SK-N-DZ (cell line): ENCODE measurements at regions not wholly inside any gene's neighbourhood (a gene's known extent, or its start where the extent isn't known, plus 50 kb on each side); places are given as distances from the start of the nearest gene placed in this dataset.

Source experiments
- DNase-seq: peaks from one replicate; pipeline ENCODE4 v3.0.0-alpha.2; 2015; ENCODE audit warnings: low spot score

DNA sequence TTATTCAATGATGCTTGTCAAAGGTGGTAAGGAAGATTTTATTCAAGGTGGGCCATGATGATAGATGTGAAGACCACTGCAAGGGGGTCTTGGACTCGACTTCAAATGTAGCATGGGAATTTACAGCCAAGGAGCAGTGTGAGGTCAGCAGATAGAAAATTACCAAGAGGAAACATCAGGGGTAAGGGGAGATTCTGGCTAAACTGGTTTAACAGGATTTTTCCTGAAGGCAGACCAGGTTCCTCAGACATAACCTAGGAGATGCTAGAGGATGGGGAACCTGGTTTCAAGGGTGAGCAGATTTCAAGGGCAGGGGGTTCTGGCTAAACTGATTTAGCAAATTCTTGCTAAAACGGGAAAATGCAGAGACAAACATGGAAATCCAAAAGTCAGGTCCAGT, 464.9 kb downstream of the TAFA4 start:
- no peak for DNase-seq

DNA sequence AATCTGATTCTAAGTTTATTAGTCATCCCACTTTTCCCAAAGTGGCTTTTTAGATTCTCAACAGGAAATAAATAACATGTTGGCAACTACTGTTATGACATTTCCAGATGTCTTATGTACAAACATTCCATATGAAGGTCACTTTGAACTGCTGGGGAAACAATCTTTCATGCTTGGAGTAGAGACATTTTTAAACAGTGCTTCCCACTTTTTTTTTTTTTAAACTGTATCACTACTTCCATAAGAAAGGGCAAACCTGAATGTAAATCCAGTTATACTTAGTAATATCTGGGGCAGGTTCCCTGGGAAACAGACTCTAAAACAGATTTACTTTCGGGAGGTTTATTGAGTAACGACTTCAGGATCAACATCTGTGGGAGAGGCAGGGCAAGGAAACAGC, 473.8 kb downstream of the TAFA4 start:
- no peak for DNase-seq

DNA sequence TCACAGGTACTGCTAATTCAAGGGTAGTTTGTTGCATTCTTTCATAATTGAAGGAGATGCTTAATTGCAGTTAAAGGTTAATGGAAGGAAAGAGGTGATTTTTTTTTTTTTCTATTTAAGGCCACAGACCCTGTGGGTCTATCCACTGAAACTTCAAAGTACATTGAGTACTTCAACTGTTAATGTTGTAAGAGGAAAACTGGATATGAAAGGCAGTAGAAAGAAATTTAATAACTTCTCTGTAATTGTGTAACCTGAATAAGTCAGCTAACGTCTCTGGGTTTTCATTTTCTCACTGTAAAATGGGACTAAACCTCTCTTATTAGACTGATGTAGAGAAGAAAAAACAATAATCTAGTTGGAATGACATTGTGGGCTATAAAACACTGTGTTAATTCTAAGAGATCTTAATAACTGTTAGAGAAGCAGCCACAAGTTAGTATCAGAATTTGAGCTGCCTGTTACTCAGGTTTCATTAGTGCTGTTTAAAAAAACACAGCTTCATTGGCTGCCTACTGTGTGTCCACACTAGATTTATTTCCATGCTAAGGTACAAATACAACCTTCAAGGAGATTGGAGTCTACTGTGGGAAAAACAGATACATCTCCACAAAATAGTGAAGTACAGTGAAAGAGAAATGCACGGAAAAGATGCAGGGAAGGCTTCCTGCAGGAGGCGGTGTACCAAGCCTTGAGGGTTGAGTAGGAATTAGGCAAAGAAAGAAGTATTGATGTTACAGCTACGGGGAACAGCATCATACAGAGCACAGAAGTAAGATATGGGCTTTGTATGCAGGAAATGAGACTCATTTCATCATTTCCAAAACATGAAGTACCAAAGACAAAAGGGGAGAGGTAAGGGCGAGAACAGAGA, 483.6 kb downstream of the TAFA4 start:
- DNase-seq, result no peak

DNA sequence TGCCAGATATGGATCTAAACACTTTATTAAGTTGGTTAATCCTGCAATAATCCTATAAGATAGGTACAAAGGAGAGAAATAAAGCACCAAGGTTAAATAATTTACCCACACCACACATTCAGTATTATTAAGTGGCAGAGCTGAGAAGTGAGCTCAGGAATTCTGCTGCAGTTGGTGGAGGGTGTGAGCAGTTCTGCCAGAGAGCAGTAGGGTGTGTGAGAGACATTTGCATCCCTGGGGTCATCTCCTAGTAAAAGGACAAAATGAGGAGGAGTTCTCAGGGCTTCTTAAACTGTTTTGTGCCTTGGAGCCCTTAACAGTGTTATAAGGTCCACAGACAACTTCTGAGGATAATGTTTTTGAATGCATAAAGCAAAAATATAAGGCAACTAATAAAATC, 484.5 kb downstream of the TAFA4 start:
- DNase-seq, result no peak

DNA sequence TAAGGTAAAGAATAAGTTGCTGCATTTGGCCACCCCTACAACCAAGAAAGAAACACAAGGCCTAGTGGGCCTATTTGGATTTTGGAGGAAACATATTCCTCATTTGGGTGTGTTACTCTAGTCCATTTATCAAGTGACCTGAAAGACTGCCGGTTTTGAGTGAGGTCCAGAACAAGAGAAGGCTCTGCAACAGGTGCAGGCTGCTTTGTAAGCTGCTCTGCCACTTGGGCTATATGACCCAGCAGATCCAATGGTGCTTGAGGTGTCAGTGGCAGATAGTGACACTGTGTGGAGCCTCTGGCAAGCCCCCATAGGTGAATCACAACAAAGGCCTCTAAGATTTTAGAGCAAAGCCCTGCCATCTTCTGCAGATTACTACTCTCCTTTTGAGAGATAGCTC, 491.3 kb downstream of the TAFA4 start:
- DNase-seq, result no peak

DNA sequence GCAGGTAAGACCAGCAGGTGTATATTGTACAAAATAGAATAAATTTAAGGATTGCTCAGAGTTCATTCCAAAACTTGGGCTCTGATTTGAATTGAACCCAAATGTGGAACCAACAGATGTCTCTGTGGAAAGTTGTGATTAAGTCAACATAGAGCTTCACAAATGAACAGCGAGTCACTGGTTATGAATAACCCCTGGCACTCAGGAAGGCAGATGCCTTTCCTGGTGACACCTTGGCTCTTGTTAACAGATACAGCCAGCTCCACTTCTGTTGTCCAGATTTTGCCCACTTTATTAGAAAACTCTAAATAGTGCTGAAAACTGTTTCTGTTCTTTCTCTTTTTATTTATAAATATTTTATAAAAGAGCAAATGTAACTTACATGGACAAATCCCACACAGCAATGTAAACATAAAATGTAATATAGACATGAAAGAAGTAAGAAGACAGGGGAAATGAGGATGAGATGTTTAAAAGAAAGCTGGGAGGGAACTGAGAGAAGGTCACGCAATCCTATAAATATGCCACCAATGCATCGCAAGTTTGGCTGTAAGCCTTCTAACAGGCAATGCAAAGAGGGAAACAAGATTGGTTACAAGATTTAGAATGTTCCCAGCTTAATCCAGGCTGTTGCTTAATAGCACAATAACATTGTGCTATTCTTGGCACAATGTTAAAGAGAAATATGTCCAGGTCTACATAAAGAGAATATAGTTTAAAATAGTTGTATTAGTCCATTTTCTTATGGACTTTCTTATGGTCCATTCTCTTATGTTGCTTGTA, 495.5 kb downstream of the TAFA4 start:
- DNase-seq, result no peak

DNA sequence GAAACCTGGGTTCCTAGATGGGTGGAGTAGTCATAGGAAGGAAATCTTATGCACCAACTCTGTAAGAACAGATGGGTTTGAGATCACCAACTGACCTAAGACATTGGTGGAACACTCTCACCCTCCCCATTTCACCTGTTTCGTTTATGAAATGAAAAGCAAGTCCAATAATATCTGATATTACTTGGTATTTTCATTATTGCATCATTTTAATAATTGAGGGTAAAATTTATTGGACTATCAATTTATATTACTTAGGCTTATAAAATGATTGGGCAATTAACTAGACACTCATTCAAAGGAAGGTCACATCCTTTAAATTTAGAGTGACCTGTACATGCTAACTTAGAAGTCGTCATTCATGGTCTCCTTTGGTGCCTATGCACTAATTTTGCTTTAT, 503.9 kb downstream of the TAFA4 start:
- DNase-seq, result no peak

DNA sequence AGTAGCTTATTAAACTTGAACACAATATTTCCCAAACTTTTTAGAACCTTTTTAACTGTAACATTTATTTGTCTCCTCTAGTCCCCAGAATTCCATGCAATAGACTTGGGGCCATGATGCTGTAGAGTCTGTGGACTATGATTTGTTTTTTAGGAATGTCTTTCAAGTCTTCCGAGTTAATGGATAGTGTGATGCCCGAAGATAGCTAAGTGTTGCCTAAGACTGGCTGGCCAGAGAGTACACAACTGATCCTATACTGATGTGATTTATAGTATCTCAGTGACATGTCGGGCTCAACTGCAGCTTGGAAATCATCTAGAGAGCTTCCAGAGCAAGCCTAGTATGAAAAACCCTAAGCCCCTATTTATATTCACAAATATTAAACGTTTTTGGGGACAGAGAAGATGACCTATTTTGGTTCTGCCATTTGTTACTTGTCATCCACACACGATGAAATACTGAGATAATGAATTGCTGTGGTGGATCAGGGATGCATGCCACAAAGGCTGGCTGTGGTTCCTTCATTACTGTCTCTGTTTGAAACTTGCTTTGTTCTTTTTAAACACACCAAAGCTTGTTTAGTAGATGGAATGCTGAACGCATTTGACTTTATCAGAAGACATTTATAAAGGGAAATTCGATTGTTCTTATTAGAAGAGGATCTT, 507.4 kb downstream of the TAFA4 start:
- no peak for DNase-seq

DNA sequence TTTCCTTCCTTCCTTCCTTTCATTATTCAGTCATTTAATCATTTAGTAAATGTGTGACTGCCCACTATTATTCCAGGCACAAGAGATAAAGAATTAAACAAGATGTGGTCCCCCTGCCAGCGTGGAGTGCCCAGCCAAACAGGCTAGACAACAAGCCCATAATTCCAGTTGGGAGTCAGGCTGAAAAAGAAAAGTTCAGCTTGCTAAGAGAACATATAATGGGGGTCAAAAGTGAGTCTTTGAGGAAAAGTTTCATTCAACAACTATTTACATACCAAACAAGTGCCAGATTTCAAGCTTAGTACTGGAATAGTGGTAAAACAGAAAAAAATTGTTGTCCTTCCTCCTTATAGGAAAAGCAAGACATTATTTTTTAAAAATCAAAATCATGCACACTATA, 523.7 kb downstream of the TAFA4 start:
- no peak for DNase-seq

DNA sequence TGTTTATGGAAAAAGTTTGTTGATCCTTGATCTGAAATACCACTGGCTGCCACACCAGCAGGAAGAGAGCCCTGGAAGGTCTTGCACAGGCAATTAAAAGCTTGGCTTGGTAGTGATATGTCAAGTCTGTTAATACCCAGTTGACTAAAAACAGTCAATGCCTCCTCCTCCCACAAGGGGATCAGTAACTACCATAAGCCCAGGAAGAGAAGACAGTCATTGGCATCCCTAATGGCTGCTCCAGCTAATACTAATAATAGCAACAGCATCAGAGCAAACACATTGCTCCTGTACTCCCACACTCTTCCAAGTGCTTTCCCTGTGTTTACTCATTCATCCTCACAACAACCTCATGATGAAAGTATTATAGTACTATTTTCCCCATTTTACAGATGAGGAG, 528.6 kb downstream of the TAFA4 start:
- DNase-seq, result no peak

DNA sequence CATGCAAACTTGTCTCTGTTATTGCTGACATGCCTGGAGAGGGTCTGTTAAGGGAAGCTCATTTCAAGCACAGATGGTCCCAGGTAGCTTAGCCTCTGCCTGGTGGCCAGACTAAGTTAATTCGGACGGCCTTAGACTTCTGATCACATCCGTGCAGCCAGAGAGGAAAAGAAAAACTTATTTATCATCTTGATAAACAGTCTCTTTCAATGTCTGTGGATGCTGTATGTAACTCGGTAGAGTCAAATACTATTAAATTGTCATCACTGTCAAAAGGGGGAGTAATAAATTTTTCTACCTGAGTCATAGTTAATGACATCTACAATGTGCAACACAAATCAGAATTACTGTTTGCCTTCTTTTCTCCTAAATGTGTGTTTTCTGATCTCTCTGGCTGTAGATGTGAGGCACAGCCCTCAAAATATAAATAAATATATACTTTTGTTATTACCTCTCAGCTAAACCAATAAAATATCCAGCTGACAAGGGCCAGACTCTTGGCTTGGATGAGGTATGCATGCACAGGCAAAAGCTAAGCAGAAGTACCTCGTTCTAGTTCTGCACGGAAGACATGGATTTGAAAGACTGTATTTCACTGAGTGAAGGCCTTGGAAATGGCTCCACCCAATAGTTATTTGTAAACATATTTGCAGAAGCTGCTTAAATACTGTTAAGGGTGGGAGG, 530.0 kb downstream of the TAFA4 start:
- DNase-seq, result no peak

DNA sequence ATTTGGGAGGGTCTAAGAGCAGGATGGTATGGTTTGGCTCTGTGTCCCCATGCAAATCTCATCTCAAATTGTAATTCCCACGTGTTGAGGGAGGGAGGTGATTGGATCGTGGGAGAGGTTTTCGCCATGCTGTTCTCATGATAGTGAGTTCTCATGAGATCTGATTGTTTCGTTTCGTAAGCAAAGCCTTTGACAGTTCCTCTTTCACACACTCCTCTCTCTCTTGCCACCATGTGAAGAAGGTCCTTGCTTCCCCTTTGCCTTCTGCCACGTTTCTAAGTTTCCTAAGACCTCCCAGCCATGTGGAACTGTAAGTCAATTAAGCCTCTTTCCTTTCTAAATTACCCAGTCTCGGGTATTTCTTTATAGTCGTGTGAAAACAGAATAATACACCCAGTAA, 553.7 kb downstream of the TAFA4 start:
- DNase-seq, result no peak

DNA sequence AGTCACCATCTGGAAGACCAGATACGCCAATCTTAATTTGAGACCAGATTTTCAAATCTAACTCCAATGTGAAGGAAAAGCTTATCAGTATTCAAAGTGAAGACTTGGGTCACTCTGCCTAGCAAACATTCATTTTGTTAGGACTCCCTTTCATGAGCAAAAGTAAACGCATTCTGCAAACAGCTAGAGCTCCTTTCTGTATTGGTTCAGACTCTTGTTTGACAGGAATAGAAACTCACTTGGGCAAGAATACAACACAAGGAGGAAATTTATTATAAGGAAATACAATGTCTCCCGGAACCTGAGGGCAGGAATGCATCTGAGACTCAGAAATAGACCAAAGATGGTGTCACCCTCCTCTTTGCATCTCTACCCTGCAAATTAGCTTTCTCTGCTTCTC, 558.6 kb downstream of the TAFA4 start:
- no peak for DNase-seq

DNA sequence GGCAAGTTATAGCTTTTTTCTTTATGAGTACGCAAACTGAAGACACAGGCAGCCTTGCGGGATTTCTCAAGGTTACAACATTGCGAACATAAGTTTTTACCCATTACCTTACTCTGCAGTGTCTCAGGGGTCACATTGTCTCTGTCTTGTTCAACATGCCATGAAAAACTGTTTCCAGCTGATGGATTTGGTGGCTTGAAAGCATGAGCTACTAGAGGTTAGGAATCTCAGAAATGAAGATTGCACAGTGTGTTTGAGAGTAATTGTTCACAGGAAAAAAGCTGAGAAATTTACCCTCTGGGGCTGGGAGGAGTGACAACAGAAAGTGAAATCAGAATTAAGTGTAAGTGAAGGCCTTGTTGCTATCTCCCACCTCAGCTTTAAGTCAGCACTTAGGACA, 568.6 kb downstream of the TAFA4 start:
- no peak for DNase-seq

DNA sequence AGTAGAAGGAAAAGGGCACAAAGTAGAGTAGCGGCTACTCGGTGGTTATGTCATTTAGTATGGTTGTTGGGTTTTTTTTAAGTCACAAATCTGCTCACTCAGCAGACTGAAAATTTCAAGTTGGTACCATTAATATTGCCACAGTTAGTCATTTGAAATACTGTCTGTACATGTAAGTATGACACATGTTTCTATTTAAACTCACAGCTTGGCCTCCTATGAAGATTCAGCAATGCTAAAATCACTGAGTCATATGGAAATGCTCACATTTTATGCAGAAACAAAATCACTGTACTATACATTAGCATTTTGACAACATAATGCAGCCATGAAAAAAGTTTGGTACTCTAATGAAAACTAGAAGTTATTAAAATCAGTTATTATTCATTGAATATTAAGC, 571.9 kb downstream of the TAFA4 start:
- DNase-seq, result no peak

DNA sequence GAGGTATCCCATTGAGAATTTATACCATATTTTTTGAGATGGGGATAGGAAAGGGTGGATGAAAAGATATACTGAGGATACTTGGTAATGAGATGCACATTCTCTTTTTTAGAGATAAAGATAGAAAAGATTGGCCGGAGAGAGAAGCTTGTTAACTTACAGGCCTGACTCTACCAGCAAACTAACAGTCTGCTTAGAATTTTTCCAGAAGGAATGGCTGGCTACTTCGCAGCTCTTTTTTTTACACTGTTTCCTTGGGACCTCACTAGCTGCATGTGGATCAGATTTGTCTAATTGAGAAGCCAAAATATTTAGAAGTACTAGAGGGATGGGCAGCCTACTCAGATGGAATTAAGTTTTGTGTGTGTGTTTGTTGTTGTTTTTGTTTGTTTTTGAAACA, 586.6 kb downstream of the TAFA4 start:
- DNase-seq, result no peak

DNA sequence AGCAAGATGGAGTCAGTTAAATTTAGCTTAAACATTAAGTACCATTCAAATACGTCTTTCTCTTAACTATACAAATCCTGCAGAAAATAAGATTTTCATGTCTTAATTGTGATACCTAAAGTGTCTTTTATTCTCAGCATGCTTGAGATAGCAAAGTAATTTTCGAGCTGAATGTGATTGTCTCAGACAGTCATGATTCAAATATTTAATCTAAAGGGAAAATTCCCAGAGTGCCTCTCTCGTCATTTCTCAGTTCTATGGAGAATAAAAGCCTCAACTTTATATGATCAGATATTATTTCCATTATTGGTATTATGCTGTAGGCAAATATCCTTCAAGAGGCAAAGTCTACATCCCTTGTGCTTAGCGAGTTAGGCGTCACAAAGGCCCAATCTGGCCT, 589.9 kb downstream of the TAFA4 start:
- DNase-seq, result no peak

DNA sequence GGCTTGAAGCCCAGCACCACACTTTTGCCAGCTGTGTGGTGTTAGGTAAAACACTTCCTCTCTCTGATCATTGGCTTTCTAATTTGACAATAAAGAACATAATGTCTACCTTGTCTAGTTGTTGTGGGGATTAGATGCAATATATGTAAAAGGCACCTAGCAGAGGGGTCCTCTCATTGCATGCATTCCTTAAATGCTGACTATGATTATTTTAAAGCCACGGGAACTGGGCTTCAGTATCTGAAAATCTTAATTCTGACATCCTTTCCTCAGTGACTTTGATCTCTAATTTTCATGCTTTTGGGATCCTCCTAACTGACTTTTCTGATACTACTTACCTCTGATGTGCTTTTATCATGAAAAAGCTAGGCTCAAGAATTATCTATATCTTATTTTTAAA, 596.3 kb downstream of the TAFA4 start:
- DNase-seq, result no peak

DNA sequence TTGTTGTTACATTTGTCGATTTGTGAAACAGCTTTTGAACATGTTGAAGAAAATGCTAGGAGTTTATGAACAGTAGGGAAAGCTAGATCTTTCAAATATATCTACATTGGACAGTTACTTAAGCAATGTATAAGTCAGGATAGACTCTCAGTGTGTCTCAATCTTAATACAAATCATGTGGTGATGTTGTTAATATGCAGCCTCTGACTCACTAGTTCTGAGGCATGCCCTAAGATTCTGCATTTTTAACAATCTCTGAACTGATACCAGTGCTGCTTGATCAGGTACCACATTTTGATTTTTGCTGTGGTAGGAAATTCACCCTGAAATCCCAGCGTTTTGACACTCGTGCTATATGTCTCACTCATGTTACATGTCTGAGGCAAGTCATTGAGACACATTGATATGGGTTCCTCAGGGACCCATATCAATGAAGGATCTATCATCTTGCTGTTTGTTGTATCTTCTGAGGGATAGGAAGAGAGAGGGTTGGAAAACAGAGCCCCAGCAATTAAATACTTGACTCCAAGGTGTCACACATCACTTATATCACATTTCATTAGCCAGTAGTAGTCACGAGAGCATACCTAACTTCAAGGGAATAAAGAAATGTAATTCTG, 597.9 kb downstream of the TAFA4 start:
- DNase-seq, result no peak

DNA sequence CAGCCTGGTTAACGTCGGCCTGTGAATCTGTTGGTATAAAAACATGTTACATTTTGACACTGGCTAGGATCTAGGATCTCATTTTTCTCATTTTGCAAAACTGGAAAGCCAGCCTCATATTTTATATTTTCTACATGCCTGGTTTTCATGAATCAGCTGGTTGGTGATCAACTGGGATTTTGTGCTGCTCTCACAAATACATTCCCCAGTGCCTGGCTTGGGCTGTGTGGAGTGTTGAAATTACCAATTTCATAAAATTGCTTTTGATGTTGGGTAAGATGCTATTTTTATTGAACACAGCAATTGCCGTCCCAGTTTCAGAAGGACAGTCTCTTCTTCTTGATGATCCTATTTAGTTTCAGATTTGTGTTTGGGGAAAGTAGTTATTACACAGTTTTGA, 604.3 kb downstream of the TAFA4 start:
- no peak for DNase-seq

DNA sequence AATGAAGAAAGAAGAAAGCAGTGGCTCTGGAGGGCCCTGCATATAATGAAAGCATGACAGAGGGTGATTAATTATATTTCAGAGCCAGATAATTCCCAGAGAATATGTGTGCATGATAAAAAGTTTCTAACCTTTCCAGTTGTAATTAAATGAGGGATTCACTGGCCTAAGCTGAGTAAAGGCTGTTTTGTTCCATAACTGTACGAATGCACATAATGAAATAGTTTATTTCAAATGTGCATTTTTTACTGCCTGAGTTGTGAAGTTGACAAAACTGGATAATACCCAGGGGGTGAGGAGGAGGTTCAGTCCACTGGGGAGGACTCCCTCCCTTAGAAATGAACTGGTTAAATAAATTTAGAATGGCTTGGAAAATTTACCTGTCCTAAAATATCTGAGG, 616.4 kb downstream of the TAFA4 start:
- DNase-seq, result no peak

DNA sequence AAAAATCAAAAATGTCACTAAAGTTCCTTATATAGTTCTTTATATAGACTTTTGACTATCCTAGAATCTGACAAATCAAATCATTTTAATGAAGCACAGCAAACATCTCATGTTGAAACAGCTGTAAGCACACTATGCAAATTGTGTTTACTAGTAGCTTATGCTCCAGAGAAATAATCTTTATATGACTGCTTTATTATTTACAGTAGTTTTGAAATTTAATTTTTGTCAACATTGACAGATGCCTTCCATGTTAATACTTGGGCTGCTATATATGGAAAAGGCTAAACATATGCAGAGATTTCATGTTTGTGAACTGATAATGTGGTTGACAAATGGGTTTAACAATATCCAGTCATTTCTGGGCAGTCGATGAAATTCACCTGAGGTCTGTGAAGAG, 616.8 kb downstream of the TAFA4 start:
- DNase-seq, result no peak
